ENCODE measurements at regions not wholly inside any gene's neighbourhood (a gene's known extent, or its start where the extent isn't known, plus 50 kb on each side); places are given as distances from the start of the nearest gene placed in this dataset.
"Not testable (repeated sequence)": the region's sequence is repeated elsewhere in the genome, so short reads cannot be mapped to it uniquely, and the experiment has no call there.

GRCh38 chr18:34521040-34521439 is 189.1 kb upstream of the DTNA start:
- DNase-seq (ENCODE audit: extremely low read depth, low read depth, low spot score) = no peak

DNA sequence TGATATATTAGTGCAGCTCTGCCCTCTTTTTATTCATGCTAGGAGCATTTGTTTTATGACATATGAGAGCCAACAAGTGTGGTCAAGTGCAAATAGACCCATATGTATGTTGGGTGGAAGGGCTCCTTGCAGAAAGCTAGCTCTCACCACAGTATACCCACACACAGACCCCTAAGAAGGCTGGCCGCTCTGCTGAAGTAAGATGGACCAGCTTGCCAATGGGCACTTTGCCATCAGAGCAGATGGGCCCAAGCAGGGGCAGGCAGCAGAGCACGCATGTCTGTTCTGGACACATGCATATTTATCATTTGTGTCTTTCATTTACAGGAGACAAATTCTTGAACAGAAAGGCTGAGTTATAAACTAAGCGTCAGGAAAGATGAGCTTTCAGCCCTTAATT is 187.5 kb upstream of the DTNA start:
- no peak for DNase-seq (ENCODE audit: extremely low read depth, low read depth, low spot score)

DNA sequence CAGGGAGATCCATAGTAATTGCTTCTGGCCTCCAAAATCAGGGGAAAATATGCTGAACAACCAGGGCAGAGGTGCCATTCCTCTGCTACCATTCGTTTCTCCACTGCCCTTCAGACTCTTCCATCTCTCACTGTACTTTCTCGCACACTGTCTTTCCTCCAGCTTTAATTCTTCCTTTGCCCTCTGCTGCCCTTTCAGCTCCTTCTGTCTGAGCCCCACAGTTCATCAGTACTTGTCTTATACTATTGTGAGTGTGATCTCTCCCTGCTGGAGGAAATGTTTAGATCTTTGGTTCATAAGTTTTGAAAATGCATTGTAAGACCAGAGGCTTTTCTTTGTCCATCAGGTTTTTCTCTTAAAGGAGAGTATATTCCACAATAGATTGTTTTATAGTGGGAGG is 184.9 kb upstream of the DTNA start:
- DNase-seq (ENCODE audit: extremely low read depth, low read depth, low spot score) = no peak

DNA sequence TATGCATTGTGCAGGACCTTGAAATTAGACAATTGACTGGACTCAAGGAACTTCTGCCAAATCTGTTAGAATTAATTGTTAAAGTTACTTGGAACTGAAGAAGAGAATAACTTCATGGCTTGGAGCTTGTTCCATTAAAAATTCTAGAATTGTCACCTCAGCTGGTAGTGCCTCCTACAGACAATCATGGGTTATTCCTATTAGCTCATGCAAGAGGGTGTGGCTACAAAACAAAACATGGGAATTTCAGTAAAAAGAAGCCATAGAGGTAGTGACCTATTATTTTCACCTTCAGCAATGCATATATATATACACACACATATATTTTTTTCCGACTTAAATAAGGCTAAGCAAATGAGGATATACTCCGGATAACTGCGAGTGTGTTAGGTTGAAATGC is 181.9 kb upstream of the DTNA start:
- DNase-seq (ENCODE audit: extremely low read depth, low read depth, low spot score) = no peak

GRCh38 chr18:34529358-34530335 is 180.5 kb upstream of the DTNA start:
- no peak for DNase-seq (ENCODE audit: extremely low read depth, low read depth, low spot score)

- no peak for DNase-seq (ENCODE audit: extremely low read depth, low read depth, low spot score)
These were observed 179.0 kb upstream of the DTNA start for GRCh38 chr18:34531110-34531509.

- not testable (repeated sequence) for DNase-seq (ENCODE audit: extremely low read depth, low read depth, low spot score)
These were observed 175.5 kb upstream of the DTNA start for GRCh38 chr18:34534642-34535041.

DNA sequence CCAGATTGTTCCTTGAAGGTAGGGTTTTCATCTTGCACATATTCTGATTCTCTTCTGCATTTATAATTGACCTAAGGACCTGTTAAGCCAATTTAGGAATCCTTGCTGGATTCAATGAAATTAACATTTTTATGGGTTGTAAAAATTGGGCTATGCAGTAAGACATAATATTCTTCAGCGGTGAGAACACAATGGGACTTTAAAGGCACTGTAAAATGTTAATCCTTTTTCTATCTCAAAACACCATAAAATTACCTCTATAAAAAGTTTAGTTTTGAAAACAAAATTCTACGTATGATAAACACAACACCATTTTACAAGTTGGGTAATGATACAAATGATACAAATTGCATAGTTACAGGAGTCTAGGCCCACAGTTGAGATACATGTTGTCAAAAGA is 169.2 kb upstream of the DTNA start:
- no peak for DNase-seq (ENCODE audit: extremely low read depth, low read depth, low spot score)

- DNase-seq (ENCODE audit: extremely low read depth, low read depth, low spot score) = no peak
These were observed 167.5 kb upstream of the DTNA start for GRCh38 chr18:34542625-34543024.

GRCh38 chr18:34543356-34543755 is 166.7 kb upstream of the DTNA start:
- DNase-seq (ENCODE audit: extremely low read depth, low read depth, low spot score) = no peak

DNA sequence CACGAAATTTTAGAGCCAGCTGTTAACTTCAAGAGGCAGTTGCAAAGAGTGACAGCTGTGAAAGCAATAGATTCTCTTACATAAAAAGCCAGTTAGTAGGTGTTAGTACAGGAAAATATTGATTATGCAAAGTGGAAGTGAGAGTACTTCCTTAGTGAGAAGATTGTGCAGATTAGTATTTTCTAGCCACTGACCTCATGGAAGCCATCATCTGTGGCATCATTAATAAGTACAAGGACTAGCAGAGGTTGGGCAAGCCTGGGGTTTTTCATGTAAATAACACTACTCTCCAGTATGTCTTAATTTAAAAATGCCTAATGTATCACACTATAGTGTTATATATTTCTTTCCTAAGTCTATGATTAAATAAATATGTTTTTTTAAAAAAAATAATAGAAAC is 166.2 kb upstream of the DTNA start:
- no peak for DNase-seq (ENCODE audit: extremely low read depth, low read depth, low spot score)

GRCh38 chr18:34544930-34545329 is 165.2 kb upstream of the DTNA start:
- no peak for DNase-seq (ENCODE audit: extremely low read depth, low read depth, low spot score)

DNA sequence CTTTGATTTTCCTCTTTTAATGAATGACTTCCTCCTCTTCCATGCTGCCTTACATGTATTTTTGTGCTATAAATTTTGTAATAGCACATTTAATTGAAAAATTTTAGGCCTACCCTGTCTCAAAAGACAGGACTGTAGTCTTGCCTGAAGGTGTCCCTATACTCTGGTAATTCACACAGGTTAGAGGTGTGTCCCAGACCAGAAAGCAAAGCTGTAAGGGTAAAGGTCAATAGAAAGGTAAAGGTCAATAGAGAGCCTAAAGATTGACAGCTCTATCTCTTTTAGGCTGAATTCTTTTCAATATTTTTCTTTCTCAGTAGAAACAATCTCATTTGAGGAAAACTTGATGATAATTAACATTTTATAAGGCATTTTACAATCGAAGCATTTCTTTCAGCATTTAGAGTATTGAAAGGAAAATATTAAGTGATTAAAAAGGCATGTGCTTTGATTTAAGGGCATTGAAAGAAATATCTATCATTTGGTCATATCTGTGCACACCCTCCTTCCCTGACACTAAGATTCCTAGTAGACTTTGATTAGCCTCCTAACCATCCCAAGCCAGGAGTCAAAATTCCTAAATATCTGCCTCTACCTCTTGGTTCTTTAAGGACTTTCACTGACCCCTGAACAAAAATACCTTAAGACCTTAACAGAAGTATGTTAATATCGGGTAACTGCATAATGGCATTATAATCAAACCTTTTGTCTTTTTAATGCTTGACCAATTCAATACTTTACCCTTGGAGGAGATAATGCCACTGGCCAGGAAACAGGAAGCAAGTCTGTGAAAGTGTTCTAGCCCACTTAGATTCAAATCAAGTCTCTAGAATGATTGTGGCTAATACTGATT is 161.8 kb upstream of the DTNA start:
- DNase-seq (ENCODE audit: extremely low read depth, low read depth, low spot score) = no peak

- DNase-seq (ENCODE audit: extremely low read depth, low read depth, low spot score) = no peak
These were observed 161.2 kb upstream of the DTNA start for GRCh38 chr18:34548973-34549294.

DNA sequence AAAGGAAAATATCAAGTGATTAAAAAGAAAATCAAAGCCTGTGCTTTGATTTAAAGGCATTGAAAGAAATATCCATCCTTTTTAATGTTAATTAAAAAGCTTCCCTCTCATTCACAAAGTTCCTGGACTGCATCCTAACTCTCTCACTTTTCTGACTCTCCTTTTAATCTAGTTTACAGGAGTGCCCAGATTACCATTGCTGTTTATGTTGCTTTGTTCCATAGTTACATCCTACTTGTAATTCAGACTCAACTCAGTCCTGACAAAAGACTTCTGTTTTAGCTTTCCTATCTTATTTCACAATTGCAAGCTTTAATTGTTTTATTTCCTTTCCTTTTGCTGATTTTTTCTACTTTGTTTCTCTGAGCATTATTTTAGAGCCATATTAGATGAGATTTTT is 160.7 kb upstream of the DTNA start:
- DNase-seq (ENCODE audit: extremely low read depth, low read depth, low spot score) = no peak

DNA sequence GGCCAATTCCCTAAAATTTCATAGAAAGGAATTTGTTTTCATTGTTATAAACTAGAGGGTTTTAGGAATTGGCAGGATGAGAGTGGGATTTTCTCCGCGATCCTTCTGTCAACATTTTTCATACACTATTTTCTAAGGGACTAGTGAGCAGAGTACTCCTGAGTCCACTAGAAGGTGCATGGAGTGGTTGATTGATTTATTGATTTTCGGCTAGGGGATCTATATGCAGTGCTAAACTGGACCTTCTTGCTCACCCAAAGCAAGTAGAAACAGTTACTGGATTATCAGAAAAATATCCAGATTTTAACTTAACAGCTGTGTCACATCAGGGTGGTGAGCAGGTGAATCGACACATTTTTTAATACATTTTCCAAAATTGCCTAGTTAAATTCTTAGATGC is 159.9 kb upstream of the DTNA start:
- no peak for DNase-seq (ENCODE audit: extremely low read depth, low read depth, low spot score)

DNA sequence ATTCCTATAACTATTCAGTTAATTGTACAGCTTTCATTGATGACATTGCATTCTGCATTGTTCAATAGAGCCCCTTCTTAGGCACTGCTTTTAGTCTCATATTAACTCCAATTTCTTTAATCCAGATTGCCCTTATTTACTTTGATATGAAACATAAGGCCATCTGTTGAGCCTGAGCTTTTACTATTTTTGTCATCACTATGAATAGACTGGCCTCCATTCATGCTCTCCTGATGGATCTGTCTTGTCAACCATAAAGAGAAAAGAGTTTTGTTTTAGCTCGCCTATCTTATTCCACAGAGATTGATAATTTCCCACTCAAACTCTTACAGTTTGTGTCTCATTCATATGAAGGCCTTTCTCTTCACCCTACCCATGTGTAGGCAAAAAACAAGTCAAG is 159.2 kb upstream of the DTNA start:
- no peak for DNase-seq (ENCODE audit: extremely low read depth, low read depth, low spot score)

GRCh38 chr18:34551824-34552223 is 158.3 kb upstream of the DTNA start:
- no peak for DNase-seq (ENCODE audit: extremely low read depth, low read depth, low spot score)

DNA sequence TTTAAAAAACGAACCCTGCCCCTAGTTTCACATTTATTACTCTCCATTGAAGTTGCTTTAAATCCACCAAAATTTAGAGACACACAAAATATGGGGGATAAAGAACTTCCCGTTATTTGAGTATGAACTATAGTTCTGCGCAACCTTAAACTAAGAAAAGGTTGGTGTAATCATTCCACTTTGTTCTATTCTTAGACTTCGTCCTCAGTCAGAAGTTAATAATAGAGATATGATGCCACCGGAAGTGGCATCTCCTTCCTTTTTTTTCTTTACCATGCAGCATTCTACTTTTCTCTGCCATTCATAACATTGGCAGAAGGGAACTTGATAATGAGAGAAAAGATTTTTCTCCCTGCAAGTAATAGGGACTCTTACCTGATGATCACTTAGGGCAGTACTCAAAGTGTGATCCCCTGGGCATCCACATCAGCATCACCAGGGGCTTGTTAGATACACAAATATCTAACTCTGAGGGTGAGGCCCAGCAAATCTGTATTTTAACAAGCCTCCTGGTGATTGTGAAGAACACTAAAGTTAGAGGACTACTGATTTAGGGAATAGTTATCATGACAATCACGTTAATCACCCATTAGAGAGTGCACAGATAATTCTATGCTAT is 147.7 kb upstream of the DTNA start:
- no peak for DNase-seq (ENCODE audit: extremely low read depth, low read depth, low spot score)

GRCh38 chr18:34567857-34568256 is 142.2 kb upstream of the DTNA start:
- no peak for DNase-seq (ENCODE audit: extremely low read depth, low read depth, low spot score)

DNA sequence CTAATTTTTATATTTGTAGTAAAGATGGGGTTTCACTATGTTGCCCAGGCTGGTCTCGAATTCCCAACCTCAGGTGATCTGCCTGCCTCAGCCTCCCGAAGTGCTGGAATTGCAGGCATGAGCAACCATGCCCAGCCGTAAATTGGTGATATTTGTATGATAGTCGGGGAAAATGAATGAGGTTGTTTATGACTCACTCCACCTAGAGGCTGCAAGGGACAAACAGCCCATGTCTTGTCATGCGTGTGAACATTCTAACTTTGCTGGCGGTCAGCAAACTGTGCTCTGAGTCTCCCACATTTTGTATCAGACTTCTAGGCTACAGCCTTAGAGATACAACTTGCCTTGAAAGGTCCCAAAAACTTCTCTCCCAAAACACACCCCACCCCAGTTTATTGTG is 133.5 kb upstream of the DTNA start:
- DNase-seq (ENCODE audit: extremely low read depth, low read depth, low spot score) = no peak

- no peak for DNase-seq (ENCODE audit: extremely low read depth, low read depth, low spot score)
These were observed 126.2 kb upstream of the DTNA start for GRCh38 chr18:34583895-34584294.
